ENCODE measurements at regions not wholly inside any gene's neighbourhood (a gene's known extent, or its start where the extent isn't known, plus 50 kb on each side); places are given as distances from the start of the nearest gene placed in this dataset.
"Not testable (repeated sequence)": the region's sequence is repeated elsewhere in the genome, so short reads cannot be mapped to it uniquely, and the experiment has no call there.

DNA sequence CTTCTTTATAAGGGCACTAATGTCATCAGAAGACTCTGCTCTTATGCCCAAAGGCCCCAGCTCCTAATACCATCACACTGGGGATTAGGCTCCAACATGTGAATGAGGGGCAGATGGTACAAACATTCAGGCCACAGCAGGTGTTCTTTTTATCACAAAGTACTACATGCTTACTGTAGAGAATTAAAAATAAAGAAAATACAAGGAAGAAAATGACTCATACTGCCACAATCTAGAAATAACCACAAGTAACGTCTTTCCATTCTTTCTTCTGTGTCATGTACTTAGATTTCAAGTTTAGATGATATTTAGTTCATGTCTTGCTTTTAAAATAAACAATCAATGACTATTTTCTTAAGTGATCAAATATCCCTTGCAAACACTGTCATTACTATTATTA lies 100.3 kb upstream of the NEDD4L start:
- Mint-ChIP-seq H3K27me3 (ENCODE audit: low read depth) (peaks cover 35% of the 10 kb centered on the region), H3K4me1 (no peaks in the 10 kb centered on the region), H3K27ac (no peak overlapping the region), H3K36me3 (no peaks in the 10 kb centered on the region), H3K4me3 (no peak overlapping the region), H3K9me3 (no peaks in the 10 kb centered on the region)
- DNase-seq (ENCODE audit: low spot score in 2 of 2, unreplicated experiment in 2 of 2) = no peak
- TF ChIP-seq CTCF (IDR thresholded peaks at IDR 0.05; ENCODE audit: unreplicated experiment) = no peak

DNA sequence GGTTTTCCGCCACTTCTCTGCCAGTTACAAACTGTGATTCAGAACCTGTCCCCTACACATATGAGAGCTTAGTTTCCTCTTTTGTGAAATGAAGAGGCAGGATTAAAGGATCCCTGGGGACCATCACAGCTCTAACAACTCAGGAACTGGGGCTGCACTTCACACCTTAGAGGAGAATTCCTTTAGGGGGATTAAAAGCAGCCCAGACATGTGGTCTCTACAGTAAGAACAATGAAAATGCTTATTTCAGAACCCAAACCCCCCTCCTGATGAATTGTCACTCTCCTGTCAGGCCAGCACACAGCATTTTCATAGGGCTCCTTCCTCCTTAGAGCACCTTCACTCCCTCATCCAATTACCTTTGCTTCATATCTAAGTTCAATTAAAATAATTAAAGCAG lies 101.5 kb upstream of the NEDD4L start:
- Mint-ChIP-seq H3K27me3 (ENCODE audit: low read depth) (peaks cover 46% of the 10 kb centered on the region), H3K9me3 (no peaks in the 10 kb centered on the region), H3K27ac (no peak overlapping the region), H3K36me3 (no peaks in the 10 kb centered on the region), H3K4me3 (no peak overlapping the region), H3K4me1 (no peaks in the 10 kb centered on the region)
- DNase-seq (ENCODE audit: low spot score in 2 of 2, unreplicated experiment in 2 of 2) = no peak
- no peak for TF ChIP-seq CTCF (IDR thresholded peaks at IDR 0.05; ENCODE audit: unreplicated experiment)

DNA sequence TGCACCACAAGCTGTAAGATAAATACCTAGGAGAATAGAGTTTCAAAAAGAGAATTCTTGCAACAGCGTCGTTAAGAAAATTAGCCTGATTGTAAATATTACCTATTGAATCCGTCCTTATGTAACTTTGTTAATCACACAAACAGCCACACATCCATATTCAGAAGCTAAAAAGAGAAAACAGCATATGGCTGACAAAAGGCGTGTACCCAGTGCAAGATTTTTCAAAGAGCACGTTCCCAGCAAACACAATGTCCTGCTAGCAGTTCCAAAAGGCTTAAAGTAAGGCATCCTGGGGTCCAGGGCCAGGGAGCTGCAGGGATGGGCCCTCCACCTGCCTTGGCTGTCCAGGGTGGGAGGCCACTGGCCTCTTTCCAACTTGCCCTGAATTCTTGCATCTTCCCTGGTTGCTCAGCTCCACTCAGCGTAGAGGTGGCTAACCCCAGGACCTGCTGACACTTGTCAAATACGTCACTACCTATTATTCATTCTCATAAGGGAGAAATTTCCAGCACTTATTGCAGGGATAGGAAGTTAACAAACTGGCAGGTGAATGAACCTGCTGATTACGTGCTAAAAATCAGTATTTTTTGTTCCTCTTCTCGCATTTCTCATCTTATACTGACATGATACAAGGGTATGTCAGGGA lies 102.1 kb upstream of the NEDD4L start:
- Mint-ChIP-seq H3K27ac (no peak overlapping the region), H3K4me1 (no peaks in the 10 kb centered on the region), H3K27me3 (ENCODE audit: low read depth) (peaks cover 51% of the 10 kb centered on the region), H3K36me3 (no peaks in the 10 kb centered on the region), H3K9me3 (no peaks in the 10 kb centered on the region), H3K4me3 (no peak overlapping the region)
- no peak for DNase-seq (ENCODE audit: low spot score in 2 of 2, unreplicated experiment in 2 of 2)
- no peak for TF ChIP-seq CTCF (IDR thresholded peaks at IDR 0.05; ENCODE audit: unreplicated experiment)

GRCh38 chr18:57940166-57940660 lies 103.8 kb upstream of the NEDD4L start:
- H3K4me3 Mint-ChIP-seq = no peak overlapping the region
- H3K27me3 Mint-ChIP-seq (ENCODE audit: low read depth) = peaks cover 48% of the 10 kb centered on the region
- H3K9me3 Mint-ChIP-seq = no peaks in the 10 kb centered on the region
- TF ChIP-seq CTCF (IDR thresholded peaks at IDR 0.05; ENCODE audit: unreplicated experiment) = no peak
- H3K4me1 Mint-ChIP-seq = no peaks in the 10 kb centered on the region
- DNase-seq (ENCODE audit: low spot score in 2 of 2, unreplicated experiment in 2 of 2) = no peak
- H3K36me3 Mint-ChIP-seq = no peaks in the 10 kb centered on the region
- H3K27ac Mint-ChIP-seq = no peak overlapping the region

GRCh38 chr18:57934375-57934774 lies 109.7 kb upstream of the NEDD4L start:
- H3K27ac Mint-ChIP-seq; DNase-seq (ENCODE audit: low spot score in 2 of 2, unreplicated experiment in 2 of 2); H3K4me3 Mint-ChIP-seq; H3K36me3 Mint-ChIP-seq; H3K4me1 Mint-ChIP-seq; H3K9me3 Mint-ChIP-seq: not testable (repeated sequence)
- peaks cover 28% of the 10 kb centered on the region for H3K27me3 Mint-ChIP-seq (ENCODE audit: low read depth)

DNA sequence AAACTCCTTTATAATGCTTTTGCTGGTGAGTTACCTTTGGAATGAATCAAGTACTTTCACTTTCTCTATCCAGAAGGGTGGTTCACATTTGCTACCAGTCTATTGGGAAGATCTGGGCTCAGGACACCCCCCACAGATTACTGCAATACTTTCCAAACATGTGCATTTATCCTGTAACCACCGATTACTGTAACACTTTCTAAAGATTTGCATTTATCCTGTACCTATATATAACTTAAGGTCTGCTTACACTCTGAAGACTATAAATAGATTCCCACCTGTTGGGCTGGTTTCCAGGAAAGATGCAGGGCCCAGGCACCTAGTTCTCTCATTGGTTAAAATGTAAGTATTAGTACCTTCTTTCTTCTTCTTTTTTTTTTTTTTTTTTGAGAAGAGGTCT lies 113.0 kb upstream of the NEDD4L start:
- no peak for DNase-seq (ENCODE audit: low spot score in 2 of 2, unreplicated experiment in 2 of 2)
- Mint-ChIP-seq H3K4me1 (no peaks in the 10 kb centered on the region), H3K9me3 (no peaks in the 10 kb centered on the region), H3K27me3 (ENCODE audit: low read depth) (peaks cover 10% of the 10 kb centered on the region), H3K36me3 (no peaks in the 10 kb centered on the region), H3K27ac (no peak overlapping the region), H3K4me3 (no peak overlapping the region)
- no peak for TF ChIP-seq CTCF (IDR thresholded peaks at IDR 0.05; ENCODE audit: unreplicated experiment)
